Ovary (tissue), 7 donors: ENCODE measurements at regions not wholly inside any gene's neighbourhood (a gene's known extent, or its start where the extent isn't known, plus 50 kb on each side); places are given as distances from the start of the nearest gene placed in this dataset.

ENCODE experiments used
- DNase-seq, 5 donors: peaks; one replicate each; pipeline ENCODE4 v3.0.0-alpha.2; 2019 to 2020
- H3K27ac ChIP-seq, 2 donors: fragments of 200-600 bp; one replicate each; pipeline versions ENCODE4 v1.5.1 to v1.8.0; 2019 to 2022
- H3K27me3 ChIP-seq: fragments of 200-600 bp; one replicate; pipeline ENCODE4 v1.8.0; 2022
- H3K36me3 ChIP-seq: fragments of 200-600 bp; sonication (generic); one replicate; pipeline ENCODE4 v1.5.1; 2019
- H3K4me1 ChIP-seq: one replicate; pipeline ENCODE4 v1.8.1; 2013; ENCODE audit warnings: mild to moderate bottlenecking, moderate library complexity; ENCODE audit not compliant: insufficient read depth
- H3K4me3 ChIP-seq: fragments of 200-600 bp; sonication (generic); one replicate; pipeline ENCODE4 v1.5.1; 2017
- H3K9me3 ChIP-seq, 2 donors: fragments of 200-600 bp in 1 of 2; sonication (generic) in 1 of 2; one replicate each; pipeline versions ENCODE4 v1.5.1 to v1.8.1; 2013 to 2019; ENCODE audit warnings: mild to moderate bottlenecking in 1 of 2, moderate library complexity in 1 of 2
- EP300 ChIP-seq: sonication (generic); formaldehyde crosslinking; IDR thresholded peaks from one replicate; pipeline ENCODE4 v1.6.1; 2017; ENCODE audit warnings: antibody characterized with exemption
- POLR2A ChIP-seq: fragments of 450-650 bp; IDR thresholded peaks from one replicate; pipeline ENCODE4 v1.6.1; 2017; ENCODE audit warnings: antibody characterized with exemption, mild to moderate bottlenecking, moderate library complexity
- WGBS, 3 donors: extraction: QIAGEN DNeasy Blood & Tissue Kit in 1 of 3; methylation state at CpG; one replicate each; pipeline versions ENCODE4 v1.1.5 to v1.1.7; 2013 to 2017; 5-methylcytosine and 5-hydroxymethylcytosine counted together
- intact Hi-C, 4 donors: fragments of 100-400 bp; cut with DNase I; formaldehyde crosslinking; loops; one replicate each; pipeline versions ENCODE4 v1.11.0 to v1.15.1; 2022 to 2023
- TF ChIP-seq, protein P1 (sequence below), 3 donors: fragments of 450-650 bp in 2 of 3; fragments of 200-600 bp in 1 of 3; IDR thresholded peaks; one replicate each; pipeline versions ENCODE4 v1.5.1 to v1.8.0; 2016 to 2022; ENCODE audit warnings: antibody characterized with exemption in 3 of 3, mild to moderate bottlenecking in 1 of 3
- donor health status: DM: no; HTN: no; CAD: no; lungs with moderate emphysema.
- donor health status: DM: no; HTN: no; CAD: no.
- donor health status: Bipolar disorder and iron deficiency.
- donor health status: DM: no; HTN: no; CAD: no.
- donor health status: DM: yes; HTN: yes; CAD: no.

DNA sequence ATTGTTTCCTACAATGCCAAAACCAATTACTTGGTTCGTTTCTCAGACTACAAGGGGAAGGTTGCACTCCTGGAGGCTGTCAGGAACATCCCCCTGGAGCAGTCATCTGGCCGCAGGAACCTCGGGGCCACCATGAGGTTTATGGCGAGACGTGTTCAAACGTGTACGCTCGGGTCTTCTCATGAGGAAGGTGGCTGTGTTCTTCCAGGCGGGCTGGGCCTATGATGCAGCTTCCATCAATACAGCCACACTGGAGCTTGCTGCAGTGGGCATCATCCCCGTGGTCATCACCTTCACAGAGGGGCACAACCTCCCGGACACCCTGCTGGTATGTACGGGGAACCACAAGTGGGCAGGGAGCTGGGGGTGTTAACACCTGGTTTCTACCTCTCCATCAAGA is 94.5 kb upstream of the COL6A5 start:
- H3K4me1 ChIP-seq: no peaks in the 10 kb centered on the region
- TF ChIP-seq, protein P1, sequence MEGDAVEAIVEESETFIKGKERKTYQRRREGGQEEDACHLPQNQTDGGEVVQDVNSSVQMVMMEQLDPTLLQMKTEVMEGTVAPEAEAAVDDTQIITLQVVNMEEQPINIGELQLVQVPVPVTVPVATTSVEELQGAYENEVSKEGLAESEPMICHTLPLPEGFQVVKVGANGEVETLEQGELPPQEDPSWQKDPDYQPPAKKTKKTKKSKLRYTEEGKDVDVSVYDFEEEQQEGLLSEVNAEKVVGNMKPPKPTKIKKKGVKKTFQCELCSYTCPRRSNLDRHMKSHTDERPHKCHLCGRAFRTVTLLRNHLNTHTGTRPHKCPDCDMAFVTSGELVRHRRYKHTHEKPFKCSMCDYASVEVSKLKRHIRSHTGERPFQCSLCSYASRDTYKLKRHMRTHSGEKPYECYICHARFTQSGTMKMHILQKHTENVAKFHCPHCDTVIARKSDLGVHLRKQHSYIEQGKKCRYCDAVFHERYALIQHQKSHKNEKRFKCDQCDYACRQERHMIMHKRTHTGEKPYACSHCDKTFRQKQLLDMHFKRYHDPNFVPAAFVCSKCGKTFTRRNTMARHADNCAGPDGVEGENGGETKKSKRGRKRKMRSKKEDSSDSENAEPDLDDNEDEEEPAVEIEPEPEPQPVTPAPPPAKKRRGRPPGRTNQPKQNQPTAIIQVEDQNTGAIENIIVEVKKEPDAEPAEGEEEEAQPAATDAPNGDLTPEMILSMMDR (IDR thresholded peaks at IDR 0.05): no peak
- TF ChIP-seq POLR2A: no peak
- TF ChIP-seq EP300: no peak
- no peak for DNase-seq
- H3K27ac ChIP-seq: no peak overlapping the region
- 90 to 94% (median 90%) methylated on average over 12 of the region's 12 CpGs for WGBS, 3 donors
- no peaks in the 10 kb centered on the region for H3K9me3 ChIP-seq
- no peaks in the 10 kb centered on the region for H3K36me3 ChIP-seq
- no peak overlapping the region for H3K4me3 ChIP-seq
- intact Hi-C loops: no loop called here
- H3K27me3 ChIP-seq: no peaks in the 10 kb centered on the region

- DNase-seq: no peak
- intact Hi-C loops: no loop called here
- no peak for TF ChIP-seq POLR2A
- TF ChIP-seq EP300: no peak
- TF ChIP-seq, protein P1 (IDR thresholded peaks at IDR 0.05): no peak
- Histone ChIP-seq H3K4me1 (peaks cover 2% of the 10 kb centered on the region), H3K27ac (no peak overlapping the region), H3K9me3 (no peaks in the 10 kb centered on the region), H3K4me3 (no peak overlapping the region), H3K27me3 (no peaks in the 10 kb centered on the region), H3K36me3 (no peaks in the 10 kb centered on the region)
- WGBS, 3 donors: 83 to 88% (median 86%) methylated on average over 1 of the region's 1 CpG
These were observed 90.0 kb upstream of the COL6A5 start for GRCh38 chr3:130255442-130255841.

DNA sequence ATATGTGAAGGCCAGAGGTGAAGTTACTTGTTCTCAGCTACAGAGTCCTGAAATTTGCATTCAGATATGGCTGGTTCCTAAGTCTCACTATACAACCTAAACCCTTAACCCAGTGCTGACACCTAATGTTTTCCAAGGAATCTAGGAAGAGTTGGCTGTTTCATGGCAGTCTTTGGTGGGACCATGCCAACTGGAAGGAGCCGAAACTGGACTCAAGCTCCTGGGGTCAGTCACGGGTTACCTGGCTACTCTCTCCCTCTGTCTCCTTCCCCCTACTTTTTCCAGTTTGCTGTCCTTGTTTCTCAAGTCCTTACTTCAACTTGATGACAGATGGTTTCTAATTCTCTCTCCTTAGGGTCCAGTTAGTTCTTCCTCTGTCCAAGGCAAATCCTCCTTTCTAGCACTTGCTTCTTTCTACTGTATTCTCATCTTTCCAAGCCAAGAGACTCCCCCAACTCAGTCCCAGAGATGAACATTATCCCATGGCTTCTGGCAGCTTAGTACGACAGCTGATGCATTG is 88.6 kb upstream of the COL6A5 start:
- Histone ChIP-seq H3K27ac (no peak overlapping the region), H3K4me3 (no peak overlapping the region), H3K27me3 (no peaks in the 10 kb centered on the region), H3K36me3 (no peaks in the 10 kb centered on the region), H3K4me1 (peaks cover 2% of the 10 kb centered on the region), H3K9me3 (no peaks in the 10 kb centered on the region)
- no peak for DNase-seq
- TF ChIP-seq, protein P1 (IDR thresholded peaks at IDR 0.05): no peak
- TF ChIP-seq EP300 (no peak), POLR2A (no peak)
- intact Hi-C loops: no loop called here
- WGBS, 3 donors: 65 to 86% (median 79%) methylated on average over 3 of the region's 3 CpGs

GRCh38 chr3:130258532-130258952 is 86.9 kb upstream of the COL6A5 start:
- DNase-seq: peak in 1 of 5 donors; percentile 44
- 23 to 34% (median 31%) methylated on average over 9 of the region's 9 CpGs for WGBS, 3 donors
- no peak for TF ChIP-seq EP300
- TF ChIP-seq, protein P1 (IDR thresholded peaks at IDR 0.05): no peak
- no peak for TF ChIP-seq POLR2A
- H3K27me3 ChIP-seq: no peaks in the 10 kb centered on the region
- H3K36me3 ChIP-seq: no peaks in the 10 kb centered on the region
- H3K27ac ChIP-seq: no peak overlapping the region
- no peaks in the 10 kb centered on the region for H3K9me3 ChIP-seq
- H3K4me1 ChIP-seq: peaks cover 2% of the 10 kb centered on the region
- intact Hi-C loops: no loop called here
- H3K4me3 ChIP-seq: no peak overlapping the region
